ENCODE measurements at regions not wholly inside any gene's neighbourhood (a gene's known extent, or its start where the extent isn't known, plus 50 kb on each side); places are given as distances from the start of the nearest gene placed in this dataset.

DNA sequence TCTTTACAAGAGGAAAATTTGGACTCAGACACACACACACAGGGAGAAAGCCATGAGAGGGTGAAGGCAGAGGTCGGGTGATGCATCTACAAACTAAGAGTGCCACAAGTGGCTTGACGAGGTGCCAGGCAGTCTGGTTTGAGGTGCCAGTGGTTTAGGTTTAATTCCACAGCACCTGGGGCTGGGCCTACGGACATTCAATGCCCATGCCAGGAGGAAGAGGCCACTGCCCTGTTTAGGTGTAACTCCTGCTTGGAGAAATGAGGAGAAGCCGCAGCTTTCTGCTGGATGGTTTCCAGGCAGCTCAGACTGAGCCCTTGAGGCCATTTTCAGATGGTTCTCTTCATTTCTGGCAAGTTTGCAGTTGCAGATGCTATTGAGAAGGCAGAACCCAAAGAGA, 83.6 kb downstream of the HTR5A start:
- TF ChIP-seq POLR2A (IDR thresholded peaks at IDR 0.05) = no peak
- TF ChIP-seq, protein P1, sequence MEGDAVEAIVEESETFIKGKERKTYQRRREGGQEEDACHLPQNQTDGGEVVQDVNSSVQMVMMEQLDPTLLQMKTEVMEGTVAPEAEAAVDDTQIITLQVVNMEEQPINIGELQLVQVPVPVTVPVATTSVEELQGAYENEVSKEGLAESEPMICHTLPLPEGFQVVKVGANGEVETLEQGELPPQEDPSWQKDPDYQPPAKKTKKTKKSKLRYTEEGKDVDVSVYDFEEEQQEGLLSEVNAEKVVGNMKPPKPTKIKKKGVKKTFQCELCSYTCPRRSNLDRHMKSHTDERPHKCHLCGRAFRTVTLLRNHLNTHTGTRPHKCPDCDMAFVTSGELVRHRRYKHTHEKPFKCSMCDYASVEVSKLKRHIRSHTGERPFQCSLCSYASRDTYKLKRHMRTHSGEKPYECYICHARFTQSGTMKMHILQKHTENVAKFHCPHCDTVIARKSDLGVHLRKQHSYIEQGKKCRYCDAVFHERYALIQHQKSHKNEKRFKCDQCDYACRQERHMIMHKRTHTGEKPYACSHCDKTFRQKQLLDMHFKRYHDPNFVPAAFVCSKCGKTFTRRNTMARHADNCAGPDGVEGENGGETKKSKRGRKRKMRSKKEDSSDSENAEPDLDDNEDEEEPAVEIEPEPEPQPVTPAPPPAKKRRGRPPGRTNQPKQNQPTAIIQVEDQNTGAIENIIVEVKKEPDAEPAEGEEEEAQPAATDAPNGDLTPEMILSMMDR (IDR thresholded peaks at IDR 0.05) = no peak

Data from lower leg skin (tissue), 3 donors.